DOHH2 (cell line): ENCODE measurements at regions not wholly inside any gene's neighbourhood (a gene's known extent, or its start where the extent isn't known, plus 50 kb on each side); places are given as distances from the start of the nearest gene placed in this dataset.

Experiments used
- H3F3A ChIP-seq: fragments of 200-600 bp; sonication (generic), shearing (Covaris generic); 2 replicates; pipeline ENCODE4 v1.6.0; 2016; ENCODE audit warnings: antibody characterized with exemption, mild to moderate bottlenecking; ENCODE audit not compliant: control insufficient read depth, insufficient read depth
- H3K27ac ChIP-seq: fragments of 200-600 bp; sonication (generic); 2 replicates; pipeline ENCODE4 v1.5.1; 2014; ENCODE audit warnings: low read depth, mild to moderate bottlenecking, low read length, moderate library complexity
- H3K27me3 ChIP-seq: fragments of 200-600 bp; sonication (generic); 2 replicates; pipeline ENCODE4 v1.6.1; 2014; ENCODE audit warnings: mild to moderate bottlenecking, low read length, mixed read lengths; ENCODE audit not compliant: control insufficient read depth
- H3K36me3 ChIP-seq: fragments of 200-600 bp; sonication (generic); 2 replicates; pipeline ENCODE4 v1.6.1; 2014; ENCODE audit warnings: mild to moderate bottlenecking, low read length, moderate library complexity, mixed read lengths; ENCODE audit not compliant: control insufficient read depth
- H3K4me1 ChIP-seq: fragments of 200-600 bp; sonication (generic); 2 replicates; pipeline ENCODE4 v1.6.1; 2014; ENCODE audit warnings: mild to moderate bottlenecking, low read length, mixed read lengths; ENCODE audit not compliant: control insufficient read depth
- H3K4me2 ChIP-seq: fragments of 200-600 bp; sonication (generic); 2 replicates; pipeline ENCODE4 v1.6.0; 2014; ENCODE audit warnings: mild to moderate bottlenecking, low read length, moderate library complexity
- H3K4me3 ChIP-seq: fragments of 200-600 bp; sonication (generic); 2 replicates; pipeline ENCODE4 v1.5.1; 2014; ENCODE audit warnings: mild to moderate bottlenecking, low read length, mixed read lengths
- H3K79me2 ChIP-seq: fragments of 200-600 bp; sonication (generic); 2 replicates; pipeline ENCODE4 v1.6.1; 2014; ENCODE audit warnings: mild to moderate bottlenecking, low read length, mixed read lengths; ENCODE audit not compliant: control insufficient read depth
- H3K9me2 ChIP-seq: fragments of 200-600 bp; sonication (generic); replicated peaks from 2 replicates; pipeline ENCODE4 v1.6.1; 2014; ENCODE audit warnings: mild to moderate bottlenecking, low read length, mixed read lengths; ENCODE audit not compliant: control insufficient read depth
- H3K9me3 ChIP-seq: fragments of 200-600 bp; sonication (generic); 2 replicates; pipeline ENCODE4 v1.6.1; 2014; ENCODE audit warnings: antibody characterized with exemption, low read length, mixed read lengths; ENCODE audit not compliant: control insufficient read depth, insufficient read depth
- H4K20me1 ChIP-seq: fragments of 200-600 bp; sonication (generic); 2 replicates; pipeline ENCODE4 v1.6.0; 2014; ENCODE audit warnings: low read depth, mild to moderate bottlenecking, antibody characterized with exemption, low read length, moderate library complexity; ENCODE audit not compliant: control insufficient read depth, insufficient read depth
- EZH2phosphoT487 ChIP-seq: fragments of 200-600 bp; sonication (generic); IDR thresholded peaks from 2 replicates; pipeline ENCODE4 v1.6.1; 2017; ENCODE audit warnings: borderline replicate concordance, mild to moderate bottlenecking, antibody characterized with exemption, low read length, moderate library complexity, mixed read lengths
- TF ChIP-seq, protein P1 (sequence below): fragments of 200-600 bp; sonication (generic); IDR thresholded peaks from one replicate; pipeline ENCODE4 v1.5.1; 2014; ENCODE audit warnings: antibody characterized with exemption, mild to moderate bottlenecking, low read depth, low read length; ENCODE audit not compliant: poor library complexity, severe bottlenecking

DNA sequence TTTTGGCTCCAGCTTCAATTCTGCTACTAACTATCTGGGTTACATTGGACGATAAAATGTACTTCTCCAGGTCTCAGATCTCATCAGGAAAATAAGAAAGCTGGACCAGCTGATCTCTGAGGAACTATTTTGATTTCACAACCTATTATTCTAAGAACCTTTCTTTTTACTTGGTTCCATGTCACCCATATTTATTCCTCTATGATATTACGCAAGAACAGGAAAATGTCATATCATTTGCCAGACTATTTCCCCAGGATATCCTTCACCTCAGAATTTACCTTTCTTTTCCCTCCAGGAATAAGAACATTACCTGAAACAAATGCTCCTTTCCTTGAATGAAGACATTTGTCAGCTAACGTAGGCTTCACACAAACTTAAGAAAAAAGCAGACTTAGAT lies 387.5 kb upstream of the RAG2 start:
- H3K27ac ChIP-seq, result no peak overlapping the region
- no peaks in the 10 kb centered on the region for H3K9me3 ChIP-seq
- H3K9me2 ChIP-seq, result no peaks in the 10 kb centered on the region
- no peak overlapping the region for H3K4me3 ChIP-seq
- no peaks in the 10 kb centered on the region for H4K20me1 ChIP-seq
- H3K36me3 ChIP-seq, result no peaks in the 10 kb centered on the region
- H3K79me2 ChIP-seq, result no peaks in the 10 kb centered on the region
- no peaks in the 10 kb centered on the region for H3K4me1 ChIP-seq
- no peaks in the 10 kb centered on the region for H3K27me3 ChIP-seq
- TF ChIP-seq, protein P1, sequence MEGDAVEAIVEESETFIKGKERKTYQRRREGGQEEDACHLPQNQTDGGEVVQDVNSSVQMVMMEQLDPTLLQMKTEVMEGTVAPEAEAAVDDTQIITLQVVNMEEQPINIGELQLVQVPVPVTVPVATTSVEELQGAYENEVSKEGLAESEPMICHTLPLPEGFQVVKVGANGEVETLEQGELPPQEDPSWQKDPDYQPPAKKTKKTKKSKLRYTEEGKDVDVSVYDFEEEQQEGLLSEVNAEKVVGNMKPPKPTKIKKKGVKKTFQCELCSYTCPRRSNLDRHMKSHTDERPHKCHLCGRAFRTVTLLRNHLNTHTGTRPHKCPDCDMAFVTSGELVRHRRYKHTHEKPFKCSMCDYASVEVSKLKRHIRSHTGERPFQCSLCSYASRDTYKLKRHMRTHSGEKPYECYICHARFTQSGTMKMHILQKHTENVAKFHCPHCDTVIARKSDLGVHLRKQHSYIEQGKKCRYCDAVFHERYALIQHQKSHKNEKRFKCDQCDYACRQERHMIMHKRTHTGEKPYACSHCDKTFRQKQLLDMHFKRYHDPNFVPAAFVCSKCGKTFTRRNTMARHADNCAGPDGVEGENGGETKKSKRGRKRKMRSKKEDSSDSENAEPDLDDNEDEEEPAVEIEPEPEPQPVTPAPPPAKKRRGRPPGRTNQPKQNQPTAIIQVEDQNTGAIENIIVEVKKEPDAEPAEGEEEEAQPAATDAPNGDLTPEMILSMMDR, result no peak
- no peak for TF ChIP-seq EZH2phosphoT487
- H3F3A ChIP-seq, result no peaks in the 10 kb centered on the region
- no peak overlapping the region for H3K4me2 ChIP-seq

DNA sequence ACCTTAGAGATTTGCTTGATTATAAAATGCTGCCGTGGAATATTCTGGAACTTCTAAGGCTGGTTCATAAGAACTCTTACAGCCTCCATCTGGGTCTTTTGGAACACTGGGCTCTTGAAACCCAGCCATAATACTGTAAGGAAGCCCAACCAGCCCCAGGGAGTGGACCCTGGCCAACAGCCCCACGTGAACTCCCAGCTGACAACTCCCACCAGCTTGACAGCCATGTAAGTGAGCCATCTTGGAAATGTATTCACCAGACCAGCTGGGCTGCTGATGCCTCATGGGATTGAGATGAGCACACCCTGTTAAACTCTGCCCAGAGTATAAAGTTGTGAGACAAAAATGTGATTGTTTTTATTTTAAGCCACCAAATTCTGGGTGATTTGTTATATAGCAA lies 378.7 kb upstream of the RAG2 start:
- Histone ChIP-seq H3K9me3 (no peaks in the 10 kb centered on the region), H3K9me2 (no peaks in the 10 kb centered on the region), H4K20me1 (no peaks in the 10 kb centered on the region), H3K27ac (no peak overlapping the region), H3K27me3 (no peaks in the 10 kb centered on the region), H3K4me2 (no peak overlapping the region), H3K4me3 (no peak overlapping the region), H3K4me1 (no peaks in the 10 kb centered on the region), H3K79me2 (no peaks in the 10 kb centered on the region), H3K36me3 (no peaks in the 10 kb centered on the region), H3F3A (no peaks in the 10 kb centered on the region)
- no peak for TF ChIP-seq EZH2phosphoT487
- TF ChIP-seq, protein P1, result no peak

DNA sequence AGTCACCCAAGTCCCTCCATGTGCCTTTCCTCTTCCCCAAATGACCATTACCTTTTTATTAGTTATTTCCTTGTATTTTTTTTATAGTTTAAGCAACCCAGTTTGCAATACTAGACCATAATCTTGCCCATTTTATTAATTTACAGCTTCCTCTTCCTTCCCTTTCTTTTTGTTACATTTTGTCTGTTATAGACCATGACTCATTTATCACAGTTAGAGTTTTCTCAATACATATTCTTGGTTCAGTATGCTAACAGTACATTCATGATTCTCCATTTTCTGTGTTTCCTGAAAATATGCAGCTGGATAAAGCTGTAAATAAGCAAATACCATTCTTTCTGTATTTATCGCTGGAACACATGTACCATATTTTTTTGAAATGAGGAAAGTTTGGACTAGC lies 376.7 kb upstream of the RAG2 start:
- H3F3A ChIP-seq, result no peaks in the 10 kb centered on the region
- H3K4me3 ChIP-seq, result no peak overlapping the region
- H3K9me3 ChIP-seq, result no peaks in the 10 kb centered on the region
- no peaks in the 10 kb centered on the region for H3K79me2 ChIP-seq
- H3K9me2 ChIP-seq, result no peaks in the 10 kb centered on the region
- H3K4me1 ChIP-seq, result no peaks in the 10 kb centered on the region
- H3K36me3 ChIP-seq, result no peaks in the 10 kb centered on the region
- no peak overlapping the region for H3K27ac ChIP-seq
- no peaks in the 10 kb centered on the region for H3K27me3 ChIP-seq
- H4K20me1 ChIP-seq, result no peaks in the 10 kb centered on the region
- no peak overlapping the region for H3K4me2 ChIP-seq
- TF ChIP-seq, protein P1, result no peak
- no peak for TF ChIP-seq EZH2phosphoT487

DNA sequence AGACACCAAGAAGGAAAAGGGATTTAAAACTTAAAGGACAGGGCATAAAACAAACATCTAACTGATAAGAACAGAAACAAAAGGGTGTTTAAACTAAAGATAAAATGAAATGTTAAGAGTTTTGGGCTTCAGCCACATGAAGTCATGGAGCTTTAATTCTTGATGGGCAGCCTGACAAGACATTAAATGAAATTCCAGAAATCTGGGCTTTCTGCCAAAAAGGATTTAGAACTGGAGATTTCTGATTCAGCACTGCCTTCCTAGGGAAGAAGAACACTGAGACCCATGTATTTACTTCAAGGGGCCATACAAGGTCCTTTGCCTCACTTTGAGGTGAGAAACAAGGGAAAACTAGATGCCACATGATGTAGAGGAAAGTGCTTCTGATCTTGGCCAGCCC lies 355.9 kb upstream of the RAG2 start:
- Histone ChIP-seq H3K9me3 (no peaks in the 10 kb centered on the region), H3F3A (no peaks in the 10 kb centered on the region), H3K4me1 (no peaks in the 10 kb centered on the region), H3K27ac (no peak overlapping the region), H4K20me1 (no peaks in the 10 kb centered on the region), H3K79me2 (no peaks in the 10 kb centered on the region), H3K4me3 (no peak overlapping the region), H3K36me3 (no peaks in the 10 kb centered on the region), H3K27me3 (no peaks in the 10 kb centered on the region), H3K9me2 (no peaks in the 10 kb centered on the region), H3K4me2 (no peak overlapping the region)
- TF ChIP-seq, protein P1, result no peak
- TF ChIP-seq EZH2phosphoT487, result no peak
